Gastroesophageal sphincter (tissue), 3 donors: ENCODE measurements at regions not wholly inside any gene's neighbourhood (a gene's known extent, or its start where the extent isn't known, plus 50 kb on each side); places are given as distances from the start of the nearest gene placed in this dataset.

Experiments used
- POLR2AphosphoS5 ChIP-seq: sonication (generic); formaldehyde crosslinking; IDR thresholded peaks from one replicate; pipeline ENCODE4 v1.6.1; 2017; ENCODE audit warnings: antibody characterized with exemption
- TF ChIP-seq, protein P1 (sequence below), 4 experiments: fragments of 200-600 bp in 2 of 4; fragments of 450-650 bp in 2 of 4; sonication (generic) in 1 of 4; IDR thresholded peaks; one replicate each; pipeline ENCODE4 v1.5.1; 2017 to 2019; ENCODE audit warnings: antibody characterized with exemption in 4 of 4, mild to moderate bottlenecking in 2 of 4, moderate library complexity in 2 of 4

DNA sequence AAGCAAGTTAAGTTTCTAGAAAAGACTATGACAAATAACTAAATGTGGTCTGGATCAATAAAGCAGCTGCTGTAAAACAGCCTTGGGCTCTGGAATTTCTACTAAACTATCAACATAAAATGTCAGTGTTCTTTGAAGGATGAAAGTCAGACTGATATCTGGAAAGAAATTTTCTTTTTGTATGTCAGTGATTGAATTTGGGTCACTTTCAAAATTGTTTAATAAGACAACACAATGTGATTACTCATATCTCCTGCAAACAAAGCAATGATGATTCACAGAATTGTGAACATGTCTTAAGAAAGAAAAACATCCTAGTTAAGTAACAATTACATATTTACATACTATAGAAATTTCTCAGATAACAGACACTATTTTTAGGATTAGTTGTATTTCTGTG, 826.4 kb downstream of the PLA2G4A start:
- no peak for TF ChIP-seq POLR2AphosphoS5
- TF ChIP-seq, protein P1, sequence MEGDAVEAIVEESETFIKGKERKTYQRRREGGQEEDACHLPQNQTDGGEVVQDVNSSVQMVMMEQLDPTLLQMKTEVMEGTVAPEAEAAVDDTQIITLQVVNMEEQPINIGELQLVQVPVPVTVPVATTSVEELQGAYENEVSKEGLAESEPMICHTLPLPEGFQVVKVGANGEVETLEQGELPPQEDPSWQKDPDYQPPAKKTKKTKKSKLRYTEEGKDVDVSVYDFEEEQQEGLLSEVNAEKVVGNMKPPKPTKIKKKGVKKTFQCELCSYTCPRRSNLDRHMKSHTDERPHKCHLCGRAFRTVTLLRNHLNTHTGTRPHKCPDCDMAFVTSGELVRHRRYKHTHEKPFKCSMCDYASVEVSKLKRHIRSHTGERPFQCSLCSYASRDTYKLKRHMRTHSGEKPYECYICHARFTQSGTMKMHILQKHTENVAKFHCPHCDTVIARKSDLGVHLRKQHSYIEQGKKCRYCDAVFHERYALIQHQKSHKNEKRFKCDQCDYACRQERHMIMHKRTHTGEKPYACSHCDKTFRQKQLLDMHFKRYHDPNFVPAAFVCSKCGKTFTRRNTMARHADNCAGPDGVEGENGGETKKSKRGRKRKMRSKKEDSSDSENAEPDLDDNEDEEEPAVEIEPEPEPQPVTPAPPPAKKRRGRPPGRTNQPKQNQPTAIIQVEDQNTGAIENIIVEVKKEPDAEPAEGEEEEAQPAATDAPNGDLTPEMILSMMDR (IDR thresholded peaks at IDR 0.05): no peak
